Ishikawa (cell line): ENCODE measurements at regions not wholly inside any gene's neighbourhood (a gene's known extent, or its start where the extent isn't known, plus 50 kb on each side); places are given as distances from the start of the nearest gene placed in this dataset.

Experiments
- CEBPB ChIP-seq: IDR thresholded peaks from 2 replicates; pipeline ENCODE4 v1.6.1; 2012
- CREB1 ChIP-seq: IDR thresholded peaks from 2 replicates; pipeline ENCODE4 v1.6.1; 2012; ENCODE audit warnings: low read depth
- EP300 ChIP-seq: IDR thresholded peaks from 2 replicates; pipeline ENCODE4 v1.6.1; 2012; ENCODE audit warnings: borderline replicate concordance
- MAX ChIP-seq: IDR thresholded peaks from 2 replicates; pipeline ENCODE4 v1.6.1; 2012
- NFIC ChIP-seq: IDR thresholded peaks from 2 replicates; pipeline ENCODE4 v1.6.1; 2012
- RAD21 ChIP-seq: IDR thresholded peaks from 2 replicates; pipeline ENCODE4 v1.6.1; 2012; ENCODE audit warnings: low read depth
- TAF1 ChIP-seq: IDR thresholded peaks from 2 replicates; pipeline ENCODE4 v1.6.1; 2012; ENCODE audit warnings: low read depth, mild to moderate bottlenecking
- TF ChIP-seq, protein P1 (sequence below): IDR thresholded peaks from 2 replicates; pipeline ENCODE4 v1.6.1; 2012

DNA sequence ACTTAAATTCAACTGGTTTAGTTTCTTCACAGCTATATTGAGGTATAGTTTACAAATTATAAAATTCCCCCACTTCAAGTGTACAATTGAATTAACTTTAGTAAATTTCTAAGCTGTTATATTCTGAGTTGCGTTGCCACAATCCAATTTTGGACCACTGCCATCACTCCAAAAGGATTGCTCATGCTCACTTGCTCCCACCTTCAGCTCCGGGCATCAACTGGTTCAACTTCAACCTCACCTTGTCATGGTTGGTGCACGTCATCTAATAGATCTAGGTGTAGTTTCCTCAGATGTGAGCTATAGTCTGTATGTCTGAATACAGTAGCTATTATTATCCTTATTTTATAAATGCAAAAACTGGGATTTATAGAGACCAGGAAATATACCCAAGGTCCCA is 942.5 kb upstream of the WWC1 start:
- no peak for TF ChIP-seq EP300
- no peak for TF ChIP-seq CREB1
- TF ChIP-seq TAF1: no peak
- TF ChIP-seq CEBPB: no peak
- no peak for TF ChIP-seq MAX
- TF ChIP-seq RAD21: no peak
- TF ChIP-seq NFIC: no peak
- TF ChIP-seq, protein P1, sequence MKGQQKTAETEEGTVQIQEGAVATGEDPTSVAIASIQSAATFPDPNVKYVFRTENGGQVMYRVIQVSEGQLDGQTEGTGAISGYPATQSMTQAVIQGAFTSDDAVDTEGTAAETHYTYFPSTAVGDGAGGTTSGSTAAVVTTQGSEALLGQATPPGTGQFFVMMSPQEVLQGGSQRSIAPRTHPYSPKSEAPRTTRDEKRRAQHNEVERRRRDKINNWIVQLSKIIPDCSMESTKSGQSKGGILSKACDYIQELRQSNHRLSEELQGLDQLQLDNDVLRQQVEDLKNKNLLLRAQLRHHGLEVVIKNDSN: no peak
